ENCODE measurements at regions not wholly inside any gene's neighbourhood (a gene's known extent, or its start where the extent isn't known, plus 50 kb on each side); places are given as distances from the start of the nearest gene placed in this dataset.

GRCh38 chr10:2165771-2166460 is 428.6 kb upstream of the ADARB2 start:
- Histone ChIP-seq H3K27me3 (ENCODE audit: insufficient read depth in 3 of 3, low read length in 2 of 3) (no peaks in the 10 kb centered on the region), H3K27ac (no peak overlapping the region), H3K4me1 (no peaks in the 10 kb centered on the region), H3K36me3 (ENCODE audit: insufficient read depth in 1 of 2, low read depth in 1 of 2) (no peaks in the 10 kb centered on the region), H3K4me3 (no peak overlapping the region), H3K9me3 (no peaks in the 10 kb centered on the region)
- DNase-seq, result no peak
- 65 to 68% (median 66%) methylated on average over 18 of the region's 18 CpGs for WGBS, 3 donors
- intact Hi-C loops (cut with DNase I), result no loop called here
- ATAC-seq, result no peak
- TF ChIP-seq CTCF (IDR thresholded peaks at IDR 0.05), result no peak

GRCh38 chr10:2150288-2150687 is 413.0 kb upstream of the ADARB2 start:
- Histone ChIP-seq H3K9me3 (no peaks in the 10 kb centered on the region), H3K36me3 (ENCODE audit: insufficient read depth in 1 of 2, low read depth in 1 of 2) (no peaks in the 10 kb centered on the region), H3K27ac (no peak overlapping the region), H3K27me3 (ENCODE audit: insufficient read depth in 3 of 3, low read length in 2 of 3) (no peaks in the 10 kb centered on the region), H3K4me3 (no peak overlapping the region), H3K4me1 (no peaks in the 10 kb centered on the region)
- WGBS, 3 donors, result 74 to 80% (median 78%) methylated on average over 4 of the region's 4 CpGs
- no peak for ATAC-seq
- intact Hi-C loops (cut with DNase I), result no loop called here
- no peak for DNase-seq
- no peak for TF ChIP-seq CTCF (IDR thresholded peaks at IDR 0.05)

GRCh38 chr10:2145926-2146478 is 408.7 kb upstream of the ADARB2 start:
- H3K4me1 ChIP-seq, result no peaks in the 10 kb centered on the region
- H3K27ac ChIP-seq, result no peak overlapping the region
- ATAC-seq, result no peak
- H3K4me3 ChIP-seq, result no peak overlapping the region
- H3K9me3 ChIP-seq, result no peaks in the 10 kb centered on the region
- WGBS, 3 donors, result 40 to 49% (median 48%) methylated on average over 18 of the region's 18 CpGs
- intact Hi-C loops (cut with DNase I), result no loop called here
- no peaks in the 10 kb centered on the region for H3K36me3 ChIP-seq (ENCODE audit: insufficient read depth in 1 of 2, low read depth in 1 of 2)
- no peak for DNase-seq
- no peak for TF ChIP-seq CTCF (IDR thresholded peaks at IDR 0.05)
- no peaks in the 10 kb centered on the region for H3K27me3 ChIP-seq (ENCODE audit: insufficient read depth in 3 of 3, low read length in 2 of 3)

GRCh38 chr10:2145491-2145890 is 408.2 kb upstream of the ADARB2 start:
- Histone ChIP-seq H3K4me1 (no peaks in the 10 kb centered on the region), H3K27ac (no peak overlapping the region), H3K36me3 (ENCODE audit: insufficient read depth in 1 of 2, low read depth in 1 of 2) (no peaks in the 10 kb centered on the region), H3K9me3 (no peaks in the 10 kb centered on the region), H3K4me3 (no peak overlapping the region), H3K27me3 (ENCODE audit: insufficient read depth in 3 of 3, low read length in 2 of 3) (no peaks in the 10 kb centered on the region)
- no peak for DNase-seq
- TF ChIP-seq CTCF (IDR thresholded peaks at IDR 0.05), result no peak
- 50 to 65% (median 57%) methylated on average over 7 of the region's 7 CpGs for WGBS, 3 donors
- intact Hi-C loops (cut with DNase I), result no loop called here
- ATAC-seq, result no peak

GRCh38 chr10:2144584-2144983 is 407.3 kb upstream of the ADARB2 start:
- no peak overlapping the region for H3K27ac ChIP-seq
- intact Hi-C loops (cut with DNase I), result no loop called here
- ATAC-seq (no peak), DNase-seq (no peak)
- WGBS, 3 donors, result 50 to 68% (median 55%) methylated on average over 4 of the region's 4 CpGs
- H3K4me1 ChIP-seq, result no peaks in the 10 kb centered on the region
- H3K27me3 ChIP-seq (ENCODE audit: insufficient read depth in 3 of 3, low read length in 2 of 3), result no peaks in the 10 kb centered on the region
- no peak overlapping the region for H3K4me3 ChIP-seq
- no peak for TF ChIP-seq CTCF (IDR thresholded peaks at IDR 0.05)
- H3K36me3 ChIP-seq (ENCODE audit: insufficient read depth in 1 of 2, low read depth in 1 of 2), result no peaks in the 10 kb centered on the region
- no peaks in the 10 kb centered on the region for H3K9me3 ChIP-seq
